ENCODE measurements at regions not wholly inside any gene's neighbourhood (a gene's known extent, or its start where the extent isn't known, plus 50 kb on each side); places are given as distances from the start of the nearest gene placed in this dataset.
"Not testable (repeated sequence)": the region's sequence is repeated elsewhere in the genome, so short reads cannot be mapped to it uniquely, and the experiment has no call there.

DNA sequence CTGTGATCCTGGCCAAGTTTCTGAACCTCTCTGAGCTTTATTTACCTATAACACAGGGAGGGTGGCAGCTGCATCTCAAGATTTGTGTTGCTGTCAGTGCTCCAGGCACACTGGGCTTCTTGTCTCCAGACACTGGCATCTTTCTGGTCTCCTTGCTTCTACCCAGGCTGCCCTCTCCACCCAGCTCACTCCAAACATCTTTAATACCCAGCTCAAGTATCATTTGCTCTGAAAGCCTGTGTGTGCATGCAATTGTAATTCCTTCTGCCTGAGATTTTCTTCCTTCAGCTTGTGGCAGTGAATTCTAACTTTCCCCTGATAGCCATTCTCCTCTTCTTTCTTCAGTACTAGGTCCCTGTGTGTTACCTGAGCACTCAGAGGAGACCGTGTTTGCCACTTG lies 50.7 kb upstream of the USP7 start:
- FAIRE-seq = no peak

DNA sequence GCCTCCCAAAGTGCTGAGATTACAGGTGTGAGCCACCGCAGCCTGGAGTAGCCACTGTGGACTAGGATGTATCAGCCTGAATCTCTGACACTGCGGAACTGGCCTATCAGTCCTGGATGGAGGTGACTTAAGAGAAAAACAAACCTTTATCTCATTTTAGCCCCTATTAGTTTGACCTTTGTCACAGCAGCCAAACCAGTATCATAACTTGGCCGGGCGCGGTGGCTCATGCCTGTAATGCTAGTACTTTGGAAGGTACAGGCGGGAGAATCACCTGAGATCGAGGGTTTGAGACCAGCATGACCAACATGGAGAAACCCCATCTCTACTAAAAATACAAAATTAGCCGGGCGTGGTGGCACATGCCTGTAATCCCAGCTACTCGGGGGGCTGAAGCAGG lies 51.8 kb upstream of the USP7 start:
- no peak for FAIRE-seq

DNA sequence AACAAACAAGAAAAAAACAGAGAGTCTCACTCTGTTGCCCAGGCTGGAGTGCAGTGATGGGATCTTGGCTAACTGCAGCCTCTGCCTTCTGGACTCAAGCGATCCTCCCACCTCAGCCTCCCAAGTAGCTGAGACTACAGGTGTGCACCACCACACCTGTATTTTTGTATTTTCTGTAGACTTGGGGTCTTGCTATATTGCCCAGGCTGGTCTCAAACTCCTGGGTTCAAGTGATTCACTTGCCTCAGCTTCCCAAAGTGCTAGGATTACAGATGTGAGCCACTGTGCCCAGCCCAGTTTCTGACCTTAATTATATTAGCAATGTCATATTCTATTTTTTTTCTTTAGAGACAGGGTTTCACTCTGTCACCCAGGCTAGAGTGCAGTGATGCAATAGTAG lies 52.3 kb upstream of the USP7 start:
- not testable (repeated sequence) for FAIRE-seq

GRCh38 chr16:9016824-9017223 lies 53.1 kb upstream of the USP7 start:
- FAIRE-seq = no peak

- FAIRE-seq = no peak
These were observed 63.5 kb upstream of the USP7 start for GRCh38 chr16:9027070-9027799.

DNA sequence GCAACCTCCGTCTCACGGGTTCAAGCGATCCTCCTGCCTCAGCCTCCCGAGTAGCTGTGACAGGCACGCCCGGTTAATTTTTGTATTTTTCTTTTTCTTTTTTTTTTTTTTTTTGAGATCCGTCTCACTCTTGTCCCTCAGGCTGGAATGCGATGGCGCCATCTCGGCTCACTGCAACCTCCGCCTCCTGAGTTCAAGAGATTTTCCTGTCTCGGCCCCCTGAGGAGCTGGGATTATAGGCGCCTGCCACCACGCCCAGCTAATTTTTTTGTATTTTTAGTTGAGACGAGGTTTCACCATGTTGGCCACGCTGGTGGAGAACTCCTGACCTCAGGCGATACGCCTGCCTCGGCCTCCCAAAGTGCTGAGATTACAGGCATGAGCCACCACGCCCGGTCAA lies 63.0 kb upstream of the HAPSTR1 start:
- FAIRE-seq = not testable (repeated sequence)

DNA sequence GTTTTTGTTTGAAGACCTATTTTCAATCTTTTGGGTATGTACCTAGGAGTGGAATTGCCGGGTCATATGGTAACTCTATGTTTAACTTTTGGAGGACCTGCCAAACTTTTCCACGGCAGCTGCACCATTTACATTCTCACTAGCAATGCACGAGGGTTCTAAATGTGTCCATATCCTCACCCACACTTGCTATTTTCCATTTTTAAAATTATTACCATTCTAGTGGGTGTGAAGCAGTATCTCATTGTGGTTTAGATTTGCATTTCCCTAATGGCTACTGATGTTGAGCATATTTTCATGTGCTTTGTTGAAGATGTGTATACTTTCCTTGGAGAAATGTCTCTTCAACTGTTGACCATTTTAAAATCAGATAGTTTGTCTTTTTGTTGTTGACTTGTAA lies 60.3 kb upstream of the HAPSTR1 start:
- FAIRE-seq = no peak

GRCh38 chr16:9033125-9033830 lies 58.2 kb upstream of the HAPSTR1 start:
- FAIRE-seq = peak; percentile 76

GRCh38 chr16:9034056-9034455 lies 57.4 kb upstream of the HAPSTR1 start:
- FAIRE-seq = no peak

- no peak for FAIRE-seq
These were observed 55.4 kb upstream of the HAPSTR1 start for GRCh38 chr16:9035996-9036395.

- FAIRE-seq = no peak
These were observed 52.2 kb upstream of the HAPSTR1 start for GRCh38 chr16:9039210-9039609.

GRCh38 chr16:9040800-9041412 lies 50.5 kb upstream of the HAPSTR1 start:
- no peak for FAIRE-seq
